Thyroid gland (tissue), 4 donors: ENCODE measurements at regions not wholly inside any gene's neighbourhood (a gene's known extent, or its start where the extent isn't known, plus 50 kb on each side); places are given as distances from the start of the nearest gene placed in this dataset.

Experiments used
- CTCF ChIP-seq, 6 experiments: fragments of 200-600 bp in 3 of 6; fragments of 450-650 bp in 3 of 6; sonication (generic) in 3 of 6; IDR thresholded peaks; one replicate each; pipeline ENCODE4 v1.5.1; 2016 to 2019; ENCODE audit warnings: antibody characterized with exemption in 6 of 6, mild to moderate bottlenecking in 2 of 6, inconsistent platforms in 1 of 6, moderate library complexity in 1 of 6
- POLR2A ChIP-seq, 2 donors: fragments of 450-650 bp; IDR thresholded peaks; one replicate each; pipeline ENCODE4 v1.6.1; 2017; ENCODE audit warnings: antibody characterized with exemption in 2 of 2, mild to moderate bottlenecking in 2 of 2, moderate library complexity in 1 of 2

GRCh38 chr5:111830333-111830732 lies 73.3 kb upstream of the NREP start:
- no peak for TF ChIP-seq CTCF (IDR thresholded peaks at IDR 0.05)
- no peak for TF ChIP-seq POLR2A (IDR thresholded peaks at IDR 0.05)
